Bronchial epithelial cell (primary cell): ENCODE measurements at regions not wholly inside any gene's neighbourhood (a gene's known extent, or its start where the extent isn't known, plus 50 kb on each side); places are given as distances from the start of the nearest gene placed in this dataset.

Experiments
- DNase-seq: peaks from one replicate; pipeline ENCODE4 v3.0.0-alpha.2; 2010; ENCODE audit warnings: low read depth
- FAIRE-seq: peaks from 2 replicates; lab custom pipeline; 2011; peaks lifted over from hg19 to GRCh38; lab: Jason Lieb, UNC
- H3K27me3 ChIP-seq: 2 replicates; pipeline ENCODE4 v1.5.1; 2011; ENCODE audit warnings: low read length; ENCODE audit not compliant: control insufficient read depth, insufficient read depth
- H3K36me3 ChIP-seq: 2 replicates; pipeline ENCODE4 v1.5.1; 2011; ENCODE audit warnings: low read length; ENCODE audit not compliant: control insufficient read depth, insufficient read depth
- H3K4me3 ChIP-seq: 2 replicates; pipeline ENCODE4 v1.5.1; 2011; ENCODE audit warnings: mild to moderate bottlenecking, low read depth, low read length, control low read depth
- TF ChIP-seq, protein P1 (sequence below): IDR thresholded peaks from 2 replicates; pipeline ENCODE4 v1.5.1; 2011; ENCODE audit warnings: mild to moderate bottlenecking, moderate library complexity, low read length, control low read depth, inconsistent platforms; ENCODE audit not compliant: insufficient read depth, severe bottlenecking

DNA sequence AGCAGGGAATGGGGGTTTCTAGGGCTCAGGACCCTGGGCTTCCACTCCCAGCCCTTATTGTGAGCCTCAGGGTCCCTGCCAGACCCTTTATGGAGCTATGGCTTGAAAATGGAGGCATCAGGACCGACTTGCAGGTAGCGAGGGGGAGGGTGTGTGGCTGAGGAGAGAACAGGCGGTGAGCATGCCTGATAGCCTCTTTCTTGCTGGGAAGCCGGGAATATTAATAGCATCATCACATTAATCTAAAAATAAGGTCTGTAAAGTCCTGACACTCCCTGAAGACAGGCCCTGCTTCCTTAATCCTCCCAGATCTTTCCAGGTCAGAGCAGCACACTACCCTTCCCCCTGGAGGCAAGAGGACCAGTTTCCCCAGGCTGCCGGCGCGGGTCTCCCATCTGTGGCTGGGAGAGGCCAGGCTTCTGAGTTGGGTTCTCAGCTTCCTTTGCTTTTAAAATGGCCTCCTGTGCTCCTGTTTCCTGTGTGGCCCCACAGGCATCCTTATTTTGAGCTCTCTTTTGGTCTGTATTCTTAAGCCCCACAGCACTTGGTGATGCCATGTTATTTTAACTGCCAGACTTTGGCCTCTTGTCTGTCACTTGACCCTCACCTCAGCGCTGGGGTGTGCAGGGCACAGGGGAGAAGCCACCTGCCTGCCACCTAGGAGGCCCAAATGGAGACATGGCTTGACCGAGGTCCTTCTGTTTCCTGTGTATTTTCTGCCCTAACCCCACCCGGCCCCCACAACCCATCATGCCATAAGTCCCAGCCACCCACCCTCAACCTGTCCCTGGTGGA lies 185.0 kb upstream of the TOPAZ1 start:
- DNase-seq = no peak
- no peaks in the 10 kb centered on the region for H3K36me3 ChIP-seq
- H3K4me3 ChIP-seq = no peak overlapping the region
- FAIRE-seq = no peak
- TF ChIP-seq, protein P1, sequence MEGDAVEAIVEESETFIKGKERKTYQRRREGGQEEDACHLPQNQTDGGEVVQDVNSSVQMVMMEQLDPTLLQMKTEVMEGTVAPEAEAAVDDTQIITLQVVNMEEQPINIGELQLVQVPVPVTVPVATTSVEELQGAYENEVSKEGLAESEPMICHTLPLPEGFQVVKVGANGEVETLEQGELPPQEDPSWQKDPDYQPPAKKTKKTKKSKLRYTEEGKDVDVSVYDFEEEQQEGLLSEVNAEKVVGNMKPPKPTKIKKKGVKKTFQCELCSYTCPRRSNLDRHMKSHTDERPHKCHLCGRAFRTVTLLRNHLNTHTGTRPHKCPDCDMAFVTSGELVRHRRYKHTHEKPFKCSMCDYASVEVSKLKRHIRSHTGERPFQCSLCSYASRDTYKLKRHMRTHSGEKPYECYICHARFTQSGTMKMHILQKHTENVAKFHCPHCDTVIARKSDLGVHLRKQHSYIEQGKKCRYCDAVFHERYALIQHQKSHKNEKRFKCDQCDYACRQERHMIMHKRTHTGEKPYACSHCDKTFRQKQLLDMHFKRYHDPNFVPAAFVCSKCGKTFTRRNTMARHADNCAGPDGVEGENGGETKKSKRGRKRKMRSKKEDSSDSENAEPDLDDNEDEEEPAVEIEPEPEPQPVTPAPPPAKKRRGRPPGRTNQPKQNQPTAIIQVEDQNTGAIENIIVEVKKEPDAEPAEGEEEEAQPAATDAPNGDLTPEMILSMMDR = no peak
- no peaks in the 10 kb centered on the region for H3K27me3 ChIP-seq

- peak; percentile 79 for FAIRE-seq
- H3K36me3 ChIP-seq = no peaks in the 10 kb centered on the region
- no peaks in the 10 kb centered on the region for H3K27me3 ChIP-seq
- H3K4me3 ChIP-seq = no peak overlapping the region
- DNase-seq = peak; percentile 54
- TF ChIP-seq, protein P1 = no peak
Measured at GRCh38 chr3:44058022-44058867, 183.4 kb upstream of the TOPAZ1 start.

DNA sequence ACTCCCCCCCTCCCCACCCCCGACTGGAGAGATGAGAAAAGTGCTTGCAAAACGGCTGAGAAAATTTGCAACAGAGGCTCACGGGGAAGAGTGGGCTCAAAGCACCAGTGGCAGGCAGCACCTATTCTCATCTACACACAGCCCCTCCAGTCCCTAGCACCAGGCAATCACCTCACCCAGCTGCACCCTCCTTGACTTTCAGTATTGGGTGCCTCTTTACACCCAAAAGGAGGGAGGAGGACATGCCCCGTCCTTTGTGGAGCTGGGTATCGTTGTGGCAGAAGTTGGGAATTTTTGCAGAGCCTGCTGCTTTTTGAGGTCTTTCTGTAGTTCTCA lies 182.8 kb upstream of the TOPAZ1 start:
- Histone ChIP-seq H3K36me3 (no peaks in the 10 kb centered on the region), H3K27me3 (no peaks in the 10 kb centered on the region), H3K4me3 (no peak overlapping the region)
- FAIRE-seq = no peak
- no peak for DNase-seq
- TF ChIP-seq, protein P1 = no peak

- TF ChIP-seq, protein P1 = no peak
- H3K4me3 ChIP-seq = no peak overlapping the region
- H3K36me3 ChIP-seq = no peaks in the 10 kb centered on the region
- DNase-seq = no peak
- no peak for FAIRE-seq
- no peaks in the 10 kb centered on the region for H3K27me3 ChIP-seq
Measured at GRCh38 chr3:44060164-44060563, 181.5 kb upstream of the TOPAZ1 start.

DNA sequence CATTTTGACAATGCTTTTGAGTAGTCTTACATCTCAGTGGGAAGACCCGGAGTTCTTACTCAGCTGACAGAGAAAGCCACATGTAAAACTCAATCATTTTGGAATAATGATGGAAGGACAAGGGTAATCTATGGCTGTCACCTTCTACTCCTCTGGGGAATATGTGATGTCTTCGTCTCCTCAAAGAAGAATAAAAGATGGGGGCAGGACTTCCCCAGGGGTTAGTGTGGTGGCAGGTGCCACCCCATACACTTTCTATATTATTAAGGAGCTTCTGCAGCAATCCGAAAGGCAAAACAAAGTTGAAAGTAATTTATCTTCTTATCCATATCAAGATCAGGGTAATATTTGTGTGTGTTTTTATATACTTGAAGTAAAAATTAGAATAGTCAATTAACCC lies 180.4 kb upstream of the TOPAZ1 start:
- DNase-seq (no peak), FAIRE-seq (no peak)
- H3K4me3 ChIP-seq = no peak overlapping the region
- no peaks in the 10 kb centered on the region for H3K27me3 ChIP-seq
- TF ChIP-seq, protein P1 = no peak
- H3K36me3 ChIP-seq = no peaks in the 10 kb centered on the region
